Chondrocyte (in vitro differentiated cells): ENCODE measurements at regions not wholly inside any gene's neighbourhood (a gene's known extent, or its start where the extent isn't known, plus 50 kb on each side); places are given as distances from the start of the nearest gene placed in this dataset.

Experiments used
- DNase-seq: peaks from one replicate; pipeline ENCODE4 v3.0.0; 2021; ENCODE audit warnings: mixed read lengths, low spot score
- H3K27ac Mint-ChIP-seq: one replicate; pipeline ENCODE4 v1.8.0; 2021; ENCODE audit warnings: mild to moderate bottlenecking, moderate library complexity, mixed read lengths; ENCODE audit not compliant: unreplicated experiment
- H3K27me3 Mint-ChIP-seq: 2 replicates; pipeline ENCODE4 v1.8.0; 2021; ENCODE audit warnings: low read depth, mixed read lengths
- H3K36me3 Mint-ChIP-seq: 2 replicates; pipeline ENCODE4 v1.8.0; 2021; ENCODE audit warnings: low read depth, mixed read lengths
- H3K4me1 Mint-ChIP-seq: 2 replicates; pipeline ENCODE4 v1.8.0; 2021; ENCODE audit warnings: low read depth, mild to moderate bottlenecking, mixed read lengths
- H3K4me3 Mint-ChIP-seq: one replicate; pipeline ENCODE4 v1.8.0; 2021; ENCODE audit warnings: mild to moderate bottlenecking, moderate library complexity, mixed read lengths; ENCODE audit not compliant: unreplicated experiment
- H3K9me3 Mint-ChIP-seq: 2 replicates; pipeline ENCODE4 v1.8.0; 2021; ENCODE audit warnings: low read depth, mixed read lengths
- CTCF ChIP-seq: fragments of 200-600 bp; sonication (generic); IDR thresholded peaks from 2 replicates; pipeline ENCODE4 v1.5.0; 2021; ENCODE audit warnings: antibody characterized with exemption, mild to moderate bottlenecking, moderate library complexity

- DNase-seq = no peak
- no peak overlapping the region for H3K4me3 Mint-ChIP-seq
- H3K27ac Mint-ChIP-seq = no peak overlapping the region
- H3K27me3 Mint-ChIP-seq = peaks cover 7% of the 10 kb centered on the region
- peaks cover 1% of the 10 kb centered on the region for H3K36me3 Mint-ChIP-seq
- TF ChIP-seq CTCF = no peak
- no peaks in the 10 kb centered on the region for H3K4me1 Mint-ChIP-seq
- peaks cover 7% of the 10 kb centered on the region for H3K9me3 Mint-ChIP-seq
Measured at GRCh38 chr22:47322854-47323253, 560.4 kb downstream of the TBC1D22A start.

GRCh38 chr22:47320560-47320959 lies 558.1 kb downstream of the TBC1D22A start:
- Mint-ChIP-seq H3K4me3 (no peak overlapping the region), H3K36me3 (peaks cover 1% of the 10 kb centered on the region), H3K9me3 (peaks cover 3% of the 10 kb centered on the region), H3K27me3 (peaks cover 7% of the 10 kb centered on the region), H3K4me1 (no peaks in the 10 kb centered on the region), H3K27ac (no peak overlapping the region)
- no peak for TF ChIP-seq CTCF
- DNase-seq = no peak

GRCh38 chr22:47318041-47318737 lies 555.7 kb downstream of the TBC1D22A start:
- Mint-ChIP-seq H3K4me3 (no peak overlapping the region), H3K4me1 (no peaks in the 10 kb centered on the region), H3K9me3 (peaks cover 15% of the 10 kb centered on the region), H3K27me3 (peaks cover 10% of the 10 kb centered on the region), H3K27ac (no peak overlapping the region), H3K36me3 (peaks cover 1% of the 10 kb centered on the region)
- no peak for DNase-seq
- no peak for TF ChIP-seq CTCF

- Mint-ChIP-seq H3K27me3 (peaks cover 10% of the 10 kb centered on the region), H3K27ac (no peak overlapping the region), H3K4me1 (no peaks in the 10 kb centered on the region), H3K9me3 (peaks cover 24% of the 10 kb centered on the region), H3K4me3 (no peak overlapping the region), H3K36me3 (peaks cover 1% of the 10 kb centered on the region)
- DNase-seq = no peak
- TF ChIP-seq CTCF = no peak
Measured at GRCh38 chr22:47315862-47316419, 553.5 kb downstream of the TBC1D22A start.

- H3K27me3 Mint-ChIP-seq = peaks cover 5% of the 10 kb centered on the region
- peaks cover 21% of the 10 kb centered on the region for H3K9me3 Mint-ChIP-seq
Measured at GRCh38 chr22:47310601-47311000, 548.2 kb downstream of the TBC1D22A start.

More at GRCh38 chr22:47310601-47311000, 548.2 kb downstream of the TBC1D22A start:
- H3K36me3 Mint-ChIP-seq = no peaks in the 10 kb centered on the region
- no peak for TF ChIP-seq CTCF
- no peak overlapping the region for H3K27ac Mint-ChIP-seq
- no peak overlapping the region for H3K4me3 Mint-ChIP-seq
- DNase-seq = no peak
- no peaks in the 10 kb centered on the region for H3K4me1 Mint-ChIP-seq
